ENCODE measurements at regions not wholly inside any gene's neighbourhood (a gene's known extent, or its start where the extent isn't known, plus 50 kb on each side); places are given as distances from the start of the nearest gene placed in this dataset.
"Not testable (repeated sequence)": the region's sequence is repeated elsewhere in the genome, so short reads cannot be mapped to it uniquely, and the experiment has no call there.

- no peak for DNase-seq
Observed at GRCh38 chr14:83533734-83534133, 1996.2 kb upstream of the FLRT2 start.

GRCh38 chr14:83534995-83535394 is 1994.9 kb upstream of the FLRT2 start:
- DNase-seq, result no peak

- no peak for DNase-seq
Observed at GRCh38 chr14:83535444-83535843, 1994.5 kb upstream of the FLRT2 start.

GRCh38 chr14:83541147-83541546 is 1988.8 kb upstream of the FLRT2 start:
- DNase-seq, result no peak

GRCh38 chr14:83548061-83548839 is 1981.7 kb upstream of the FLRT2 start:
- no peak for DNase-seq

GRCh38 chr14:83556065-83556464 is 1973.9 kb upstream of the FLRT2 start:
- no peak for DNase-seq

- DNase-seq, result no peak
Observed at GRCh38 chr14:83556746-83557453, 1973.0 kb upstream of the FLRT2 start.

GRCh38 chr14:83558946-83559345 is 1971.0 kb upstream of the FLRT2 start:
- no peak for DNase-seq

GRCh38 chr14:83559721-83560120 is 1970.2 kb upstream of the FLRT2 start:
- no peak for DNase-seq

- DNase-seq, result no peak
Observed at GRCh38 chr14:83561261-83561660, 1968.7 kb upstream of the FLRT2 start.

GRCh38 chr14:83566567-83566966 is 1963.4 kb upstream of the FLRT2 start:
- no peak for DNase-seq

GRCh38 chr14:83568141-83568540 is 1961.8 kb upstream of the FLRT2 start:
- DNase-seq, result no peak

- DNase-seq, result no peak
Observed at GRCh38 chr14:83575301-83575700, 1954.6 kb upstream of the FLRT2 start.

- no peak for DNase-seq
Observed at GRCh38 chr14:83583201-83583600, 1946.7 kb upstream of the FLRT2 start.

GRCh38 chr14:83594874-83595273 is 1935.1 kb upstream of the FLRT2 start:
- DNase-seq, result no peak

GRCh38 chr14:83607682-83608081 is 1922.3 kb upstream of the FLRT2 start:
- DNase-seq, result no peak

- no peak for DNase-seq
Observed at GRCh38 chr14:83611491-83611890, 1918.5 kb upstream of the FLRT2 start.

- DNase-seq, result no peak
Observed at GRCh38 chr14:83611906-83612390, 1918.0 kb upstream of the FLRT2 start.

- DNase-seq, result no peak
Observed at GRCh38 chr14:83614956-83615355, 1915.0 kb upstream of the FLRT2 start.

GRCh38 chr14:83624541-83624940 is 1905.4 kb upstream of the FLRT2 start:
- no peak for DNase-seq

GRCh38 chr14:83632375-83632774 is 1897.6 kb upstream of the FLRT2 start:
- DNase-seq, result no peak

GRCh38 chr14:83638748-83639504 is 1891.0 kb upstream of the FLRT2 start:
- no peak for DNase-seq

GRCh38 chr14:83639505-83639875 is 1890.5 kb upstream of the FLRT2 start:
- DNase-seq, result not testable (repeated sequence)

GRCh38 chr14:83646228-83646627 is 1883.7 kb upstream of the FLRT2 start:
- no peak for DNase-seq
